Mucosa of rectum (tissue), 2 donors: ENCODE measurements at regions not wholly inside any gene's neighbourhood (a gene's known extent, or its start where the extent isn't known, plus 50 kb on each side); places are given as distances from the start of the nearest gene placed in this dataset.
"Not testable (repeated sequence)": the region's sequence is repeated elsewhere in the genome, so short reads cannot be mapped to it uniquely, and the experiment has no call there.

Source experiments
- H3K27ac ChIP-seq, 2 donors: one replicate each; pipeline ENCODE4 v1.7.0; 2013; ENCODE audit warnings: inconsistent platforms in 2 of 2, low read depth in 2 of 2, low read length in 2 of 2
- H3K27me3 ChIP-seq, 2 donors: one replicate each; pipeline ENCODE4 v1.7.0; 2013; ENCODE audit warnings: low read length in 2 of 2; ENCODE audit not compliant: control insufficient read depth in 2 of 2, insufficient read depth in 2 of 2
- H3K36me3 ChIP-seq, 2 donors: one replicate each; pipeline ENCODE4 v1.7.0; 2013; ENCODE audit warnings: low read length in 2 of 2; ENCODE audit not compliant: control insufficient read depth in 2 of 2, insufficient read depth in 2 of 2
- H3K4me1 ChIP-seq, 2 donors: one replicate each; pipeline ENCODE4 v1.7.0; 2013; ENCODE audit warnings: low read length in 2 of 2, mild to moderate bottlenecking in 1 of 2; ENCODE audit not compliant: control insufficient read depth in 2 of 2, insufficient read depth in 2 of 2
- H3K4me3 ChIP-seq, 2 donors: one replicate each; pipeline ENCODE4 v1.7.0; 2013; ENCODE audit warnings: low read length in 2 of 2
- H3K9ac ChIP-seq, 2 donors: one replicate each; pipeline ENCODE4 v1.7.0; 2013; ENCODE audit warnings: low read length in 2 of 2, low read depth in 1 of 2, mild to moderate bottlenecking in 1 of 2
- H3K9me3 ChIP-seq, 2 donors: one replicate each; pipeline ENCODE4 v1.7.0; 2013; ENCODE audit warnings: low read length in 2 of 2; ENCODE audit not compliant: control insufficient read depth in 2 of 2
- donor health status: healthy.
- donor health status: Normal muscosa, but diverticular disease.

- not testable (repeated sequence) for H3K9me3 ChIP-seq, H3K27me3 ChIP-seq, H3K27ac ChIP-seq, H3K36me3 ChIP-seq, H3K9ac ChIP-seq, H3K4me1 ChIP-seq, H3K4me3 ChIP-seq
Observed at GRCh38 chr2:12926641-12927040, 209.9 kb downstream of the TRIB2 start.

- Histone ChIP-seq H3K4me3 (no peak overlapping the region), H3K27ac (no peak overlapping the region), H3K27me3 (no peaks in the 10 kb centered on the region), H3K4me1 (no peaks in the 10 kb centered on the region), H3K9me3 (no peaks in the 10 kb centered on the region), H3K36me3 (no peaks in the 10 kb centered on the region), H3K9ac (no peak overlapping the region)
Observed at GRCh38 chr2:12928197-12928774, 211.6 kb downstream of the TRIB2 start.

- Histone ChIP-seq H3K36me3 (no peaks in the 10 kb centered on the region), H3K4me1 (no peaks in the 10 kb centered on the region), H3K27me3 (no peaks in the 10 kb centered on the region), H3K27ac (no peak overlapping the region), H3K4me3 (no peak overlapping the region), H3K9me3 (no peaks in the 10 kb centered on the region), H3K9ac (no peak overlapping the region)
Observed at GRCh38 chr2:12928775-12929401, 212.2 kb downstream of the TRIB2 start.

DNA sequence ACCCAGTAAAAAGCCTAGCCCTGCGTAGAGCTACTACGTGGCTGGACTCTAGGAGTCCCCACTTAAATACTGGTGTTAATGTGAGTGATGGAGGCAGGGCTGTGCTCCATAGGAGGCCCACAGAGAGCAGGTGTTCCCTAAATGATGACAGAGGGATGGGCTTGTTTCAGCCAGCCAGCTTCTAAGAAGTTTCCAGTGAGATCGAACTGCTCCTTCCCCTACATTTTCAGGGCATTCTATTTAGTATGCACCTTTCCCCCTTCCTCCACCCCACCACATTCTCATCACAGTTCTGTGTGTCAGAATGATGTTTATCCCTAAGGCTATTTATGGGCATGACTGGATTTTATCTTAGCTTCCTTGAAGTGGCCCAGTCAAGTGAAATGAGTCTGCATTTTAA, 213.0 kb downstream of the TRIB2 start:
- Histone ChIP-seq H3K9ac (no peak overlapping the region), H3K36me3 (no peaks in the 10 kb centered on the region), H3K4me3 (no peak overlapping the region), H3K27ac (no peak overlapping the region), H3K4me1 (no peaks in the 10 kb centered on the region), H3K27me3 (no peaks in the 10 kb centered on the region), H3K9me3 (no peaks in the 10 kb centered on the region)

DNA sequence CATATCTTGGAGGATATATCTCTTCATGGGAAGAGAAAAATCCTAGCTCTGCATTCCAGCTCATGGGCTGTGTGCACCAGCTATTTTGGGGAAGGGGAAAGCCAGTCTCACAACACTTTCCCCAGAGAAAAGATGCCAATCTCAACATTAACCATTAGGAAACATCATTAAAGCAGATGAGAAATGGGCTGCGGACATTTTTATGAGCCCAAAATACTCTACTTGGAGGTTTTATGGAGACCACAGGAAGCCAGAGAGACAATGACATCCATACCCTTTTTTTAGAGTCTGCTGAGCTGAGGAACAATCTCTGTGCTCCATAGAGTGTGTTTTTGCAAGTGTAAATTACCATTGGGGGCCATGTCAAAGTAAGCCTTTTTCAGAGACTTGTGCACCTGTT, 213.7 kb downstream of the TRIB2 start:
- no peaks in the 10 kb centered on the region for H3K27me3 ChIP-seq
- H3K9me3 ChIP-seq: no peaks in the 10 kb centered on the region
- no peaks in the 10 kb centered on the region for H3K36me3 ChIP-seq
- H3K27ac ChIP-seq: no peak overlapping the region
- no peaks in the 10 kb centered on the region for H3K4me1 ChIP-seq
- H3K4me3 ChIP-seq: no peak overlapping the region
- H3K9ac ChIP-seq: no peak overlapping the region

DNA sequence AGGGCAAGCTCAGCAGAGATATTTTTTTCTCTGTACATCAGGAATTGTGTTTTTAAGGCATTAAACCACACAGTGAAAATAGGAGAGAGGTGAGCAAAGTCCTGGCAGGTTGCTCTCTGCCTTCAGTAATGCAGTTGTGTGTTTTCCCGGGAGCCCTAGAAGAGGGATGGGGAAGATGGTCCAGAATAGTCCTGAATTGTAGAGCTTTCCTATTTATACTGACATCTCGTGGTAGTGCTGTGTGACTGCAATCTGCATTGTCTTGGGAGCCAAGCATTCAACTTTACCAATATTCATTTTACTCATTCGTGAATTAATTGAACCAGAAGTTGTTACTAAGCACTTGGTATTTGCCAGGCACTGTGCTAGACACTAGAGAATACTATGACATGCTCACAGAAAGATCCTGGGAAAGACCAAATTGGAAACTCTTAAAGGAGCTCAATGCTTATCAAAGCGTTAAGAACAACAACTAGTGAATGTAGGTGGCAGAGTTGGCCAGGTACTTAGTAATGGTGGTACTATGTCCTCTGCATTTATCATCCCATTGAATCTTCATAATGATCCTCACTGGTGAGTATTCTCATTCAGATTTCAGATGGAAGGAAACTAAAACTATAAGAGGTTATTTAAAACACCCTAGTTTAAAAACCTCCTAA, 214.6 kb downstream of the TRIB2 start:
- Histone ChIP-seq H3K9me3 (no peaks in the 10 kb centered on the region), H3K36me3 (no peaks in the 10 kb centered on the region), H3K27me3 (no peaks in the 10 kb centered on the region), H3K27ac (no peak overlapping the region), H3K4me1 (no peaks in the 10 kb centered on the region), H3K4me3 (no peak overlapping the region), H3K9ac (no peak overlapping the region)

DNA sequence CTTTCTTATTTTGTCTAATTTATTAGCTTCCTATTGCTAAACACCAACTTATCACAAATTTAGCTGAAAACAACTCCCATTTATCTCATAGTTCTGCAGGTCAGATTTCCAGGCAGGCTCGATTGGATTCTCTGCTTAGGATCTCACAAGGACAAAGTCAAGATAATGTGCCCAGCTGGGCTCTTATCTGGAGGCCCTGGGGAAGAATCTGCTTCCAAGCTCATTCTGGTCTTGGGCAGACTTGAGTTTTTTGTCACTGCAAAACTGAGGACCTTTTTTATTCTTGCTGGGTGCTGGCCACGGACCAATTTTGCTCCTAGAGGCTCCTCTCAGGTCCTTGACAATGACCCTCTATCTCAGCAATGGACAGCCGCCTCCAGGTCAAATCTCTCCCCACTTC, 215.5 kb downstream of the TRIB2 start:
- Histone ChIP-seq H3K9me3 (no peaks in the 10 kb centered on the region), H3K4me3 (no peak overlapping the region), H3K27ac (no peak overlapping the region), H3K4me1 (no peaks in the 10 kb centered on the region), H3K36me3 (no peaks in the 10 kb centered on the region), H3K27me3 (no peaks in the 10 kb centered on the region), H3K9ac (no peak overlapping the region)

DNA sequence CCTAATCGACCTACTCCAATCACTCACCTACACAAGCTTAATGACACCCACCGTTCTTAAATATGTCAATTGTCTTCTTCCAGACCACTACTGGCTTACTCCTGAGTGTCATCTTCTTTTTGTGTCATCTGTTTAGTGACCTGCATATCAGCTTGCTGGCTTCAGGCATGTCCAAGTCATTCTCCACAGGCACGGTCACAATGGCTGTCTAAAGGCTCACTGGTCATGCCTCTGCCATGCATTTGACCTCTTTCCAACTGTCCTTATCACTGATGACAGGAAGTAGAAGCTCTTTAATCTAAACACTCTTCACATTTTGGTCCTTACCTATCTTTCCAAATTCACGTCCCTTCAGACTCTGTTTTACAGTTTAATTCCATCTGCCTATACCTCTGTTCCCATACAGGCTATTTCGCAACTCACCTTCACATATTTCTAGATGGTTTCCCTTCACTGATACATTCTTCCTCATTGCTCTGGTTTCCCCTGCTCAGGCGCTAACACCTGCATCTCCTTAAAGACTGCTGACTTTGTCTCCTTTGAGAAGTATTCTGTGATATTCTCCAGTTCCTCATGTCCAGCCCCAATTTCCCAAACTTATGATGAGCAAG, 217.5 kb downstream of the TRIB2 start:
- Histone ChIP-seq H3K4me1 (no peaks in the 10 kb centered on the region), H3K36me3 (no peaks in the 10 kb centered on the region), H3K27ac (no peak overlapping the region), H3K4me3 (no peak overlapping the region), H3K27me3 (no peaks in the 10 kb centered on the region), H3K9me3 (no peaks in the 10 kb centered on the region), H3K9ac (no peak overlapping the region)

- Histone ChIP-seq H3K27me3 (no peaks in the 10 kb centered on the region), H3K9ac (no peak overlapping the region), H3K36me3 (no peaks in the 10 kb centered on the region), H3K9me3 (no peaks in the 10 kb centered on the region), H3K4me1 (no peaks in the 10 kb centered on the region), H3K4me3 (no peak overlapping the region), H3K27ac (no peak overlapping the region)
Observed at GRCh38 chr2:12935222-12935621, 218.5 kb downstream of the TRIB2 start.

DNA sequence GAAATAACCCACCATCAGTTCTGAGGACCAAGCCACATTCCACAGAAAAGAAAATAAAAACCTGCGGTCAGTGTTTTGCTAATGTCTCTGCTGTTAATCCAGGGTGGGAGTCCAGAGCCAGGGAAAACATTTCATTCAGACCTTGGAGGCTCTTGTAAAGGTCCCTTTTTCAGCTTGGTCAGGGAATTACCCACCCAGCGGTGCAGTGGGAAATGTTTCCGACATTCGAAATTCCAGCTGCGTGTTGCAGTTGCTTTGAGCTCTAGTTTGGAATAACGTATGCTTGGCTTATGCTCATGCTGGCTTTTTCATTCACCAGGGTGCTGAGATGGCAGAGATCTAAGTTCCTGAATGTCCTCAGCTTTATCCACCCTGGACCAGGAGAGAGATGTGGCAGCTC, 219.1 kb downstream of the TRIB2 start:
- H3K9me3 ChIP-seq: no peaks in the 10 kb centered on the region
- H3K4me1 ChIP-seq: no peaks in the 10 kb centered on the region
- H3K9ac ChIP-seq: no peak overlapping the region
- no peaks in the 10 kb centered on the region for H3K27me3 ChIP-seq
- no peak overlapping the region for H3K4me3 ChIP-seq
- H3K36me3 ChIP-seq: no peaks in the 10 kb centered on the region
- no peak overlapping the region for H3K27ac ChIP-seq
